Brain microvascular endothelial cell (primary cell): ENCODE measurements at regions not wholly inside any gene's neighbourhood (a gene's known extent, or its start where the extent isn't known, plus 50 kb on each side); places are given as distances from the start of the nearest gene placed in this dataset.

Experiments used
- DNase-seq: peaks from one replicate; pipeline ENCODE4 v3.0.0-alpha.2; 2020
- H3K27ac ChIP-seq: fragments of 250-450 bp; sonication (Bioruptor Pico); 2 replicates; pipeline ENCODE4 v1.5.1; 2020; ENCODE audit warnings: mild to moderate bottlenecking, moderate library complexity
- H3K27me3 ChIP-seq: fragments of 250-450 bp; sonication (Bioruptor Pico); replicated peaks from 2 replicates; pipeline ENCODE4 v1.5.1; 2020; ENCODE audit warnings: mild to moderate bottlenecking
- H3K36me3 ChIP-seq: fragments of 250-450 bp; sonication (Bioruptor Pico); replicated peaks from 2 replicates; pipeline ENCODE4 v1.5.1; 2020; ENCODE audit warnings: mild to moderate bottlenecking
- H3K4me3 ChIP-seq: 2 replicates; pipeline ENCODE4 v1.5.1; 2011; ENCODE audit warnings: low read depth, mild to moderate bottlenecking, control low read depth, low read length, moderate library complexity
- in situ Hi-C: cut with HindIII; loops from 2 replicates; pipeline ENCODE4 v1.10.0; 2017; ENCODE audit warnings: low sequenced_read_pairs, low pct_ligation_motif_present
- TF ChIP-seq, protein P1 (sequence below): IDR thresholded peaks from 2 replicates; pipeline ENCODE4 v1.5.1; 2011; ENCODE audit warnings: low read depth, mild to moderate bottlenecking, moderate library complexity, low read length, control low read depth, inconsistent platforms; ENCODE audit errors: missing control alignments

DNA sequence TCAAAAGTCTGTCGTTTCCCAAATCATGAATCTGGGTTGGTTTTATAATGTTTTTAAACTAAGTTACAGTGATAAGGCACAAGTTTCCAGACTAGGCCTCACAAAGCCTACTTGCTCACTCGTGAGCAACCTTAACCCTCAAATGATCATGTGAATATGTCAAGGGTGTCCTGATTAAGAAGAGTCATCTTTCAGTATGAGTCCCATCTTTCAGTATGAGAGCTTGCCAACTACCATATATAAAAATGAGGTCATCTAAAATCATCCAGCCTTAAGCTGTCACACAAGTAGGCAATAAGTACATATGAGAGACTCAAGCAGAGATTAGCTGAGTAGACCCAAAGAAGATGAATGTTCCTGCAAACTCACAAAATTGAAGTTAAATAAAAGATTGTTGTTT, 668.4 kb upstream of the FAM174A start:
- H3K27me3 ChIP-seq, result no peaks in the 10 kb centered on the region
- DNase-seq, result no peak
- TF ChIP-seq, protein P1, sequence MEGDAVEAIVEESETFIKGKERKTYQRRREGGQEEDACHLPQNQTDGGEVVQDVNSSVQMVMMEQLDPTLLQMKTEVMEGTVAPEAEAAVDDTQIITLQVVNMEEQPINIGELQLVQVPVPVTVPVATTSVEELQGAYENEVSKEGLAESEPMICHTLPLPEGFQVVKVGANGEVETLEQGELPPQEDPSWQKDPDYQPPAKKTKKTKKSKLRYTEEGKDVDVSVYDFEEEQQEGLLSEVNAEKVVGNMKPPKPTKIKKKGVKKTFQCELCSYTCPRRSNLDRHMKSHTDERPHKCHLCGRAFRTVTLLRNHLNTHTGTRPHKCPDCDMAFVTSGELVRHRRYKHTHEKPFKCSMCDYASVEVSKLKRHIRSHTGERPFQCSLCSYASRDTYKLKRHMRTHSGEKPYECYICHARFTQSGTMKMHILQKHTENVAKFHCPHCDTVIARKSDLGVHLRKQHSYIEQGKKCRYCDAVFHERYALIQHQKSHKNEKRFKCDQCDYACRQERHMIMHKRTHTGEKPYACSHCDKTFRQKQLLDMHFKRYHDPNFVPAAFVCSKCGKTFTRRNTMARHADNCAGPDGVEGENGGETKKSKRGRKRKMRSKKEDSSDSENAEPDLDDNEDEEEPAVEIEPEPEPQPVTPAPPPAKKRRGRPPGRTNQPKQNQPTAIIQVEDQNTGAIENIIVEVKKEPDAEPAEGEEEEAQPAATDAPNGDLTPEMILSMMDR, result no peak
- no peak overlapping the region for H3K4me3 ChIP-seq
- H3K36me3 ChIP-seq, result no peaks in the 10 kb centered on the region
- in situ Hi-C loops, result no loop called here
- H3K27ac ChIP-seq, result no peak overlapping the region

DNA sequence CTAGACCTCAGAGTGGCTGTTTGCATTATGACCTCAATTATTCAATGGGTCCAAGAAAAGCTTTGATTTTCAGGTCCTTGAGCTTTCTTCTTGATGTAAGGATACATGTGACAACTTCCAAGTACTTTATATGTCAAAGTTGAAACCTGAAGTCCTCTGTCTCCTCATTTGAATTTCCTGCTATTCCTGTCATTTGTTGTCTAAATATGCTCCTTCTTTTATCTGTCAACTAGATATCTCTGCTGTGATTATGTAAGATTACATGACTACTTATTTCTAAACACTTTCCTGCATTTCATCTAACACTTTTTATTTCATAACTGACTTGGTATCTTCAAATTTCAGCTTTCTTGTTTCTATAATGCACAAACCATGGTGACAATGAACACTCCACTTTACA, 670.0 kb upstream of the FAM174A start:
- DNase-seq, result no peak
- Histone ChIP-seq H3K36me3 (no peaks in the 10 kb centered on the region), H3K4me3 (no peak overlapping the region), H3K27ac (no peak overlapping the region), H3K27me3 (no peaks in the 10 kb centered on the region)
- TF ChIP-seq, protein P1, result no peak
- in situ Hi-C loops, result no loop called here

DNA sequence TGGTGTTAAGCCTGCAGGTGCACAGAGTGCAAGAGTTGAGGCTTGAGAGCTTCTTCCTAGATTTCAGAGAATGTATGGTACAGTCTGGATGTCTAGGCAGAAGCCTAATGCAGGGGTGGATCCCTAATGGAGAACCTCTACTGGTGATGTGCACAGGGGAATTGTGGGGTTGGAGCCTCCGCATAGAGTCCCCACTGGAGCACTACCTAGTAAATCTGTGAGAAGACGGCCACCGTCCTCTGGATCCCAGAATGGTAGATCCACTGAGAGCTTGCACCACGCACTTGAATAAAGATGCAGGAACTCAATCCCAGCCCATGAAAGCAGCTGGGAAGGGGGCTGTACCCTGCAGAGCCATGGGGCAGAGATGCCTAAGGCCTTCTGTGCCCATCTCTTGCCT, 699.4 kb upstream of the FAM174A start:
- Histone ChIP-seq H3K27ac (no peak overlapping the region), H3K27me3 (no peaks in the 10 kb centered on the region), H3K36me3 (no peaks in the 10 kb centered on the region), H3K4me3 (no peak overlapping the region)
- in situ Hi-C loops, result no loop called here
- TF ChIP-seq, protein P1, result no peak
- no peak for DNase-seq

DNA sequence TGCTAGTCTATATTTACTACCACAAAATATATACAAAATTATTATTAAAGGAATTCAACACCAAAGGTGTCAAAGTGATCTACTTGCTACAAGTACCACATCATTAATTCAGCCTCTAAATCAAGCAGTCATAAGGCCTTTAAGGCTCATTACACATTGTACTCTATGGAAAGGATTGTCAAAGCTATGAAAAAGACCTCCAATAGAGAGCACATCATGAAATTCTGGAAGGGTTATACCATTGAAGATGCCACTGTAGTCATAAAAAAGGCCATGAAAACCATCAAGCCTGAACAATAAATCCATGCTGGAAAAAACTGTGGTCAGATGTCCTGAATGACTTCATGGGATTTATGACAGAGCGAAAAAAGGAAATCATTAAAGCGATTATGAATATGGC, 708.0 kb upstream of the FAM174A start:
- TF ChIP-seq, protein P1, result no peak
- in situ Hi-C loops, result no loop called here
- DNase-seq, result no peak
- H3K27me3 ChIP-seq, result no peaks in the 10 kb centered on the region
- H3K27ac ChIP-seq, result no peak overlapping the region
- H3K4me3 ChIP-seq, result no peak overlapping the region
- no peaks in the 10 kb centered on the region for H3K36me3 ChIP-seq

DNA sequence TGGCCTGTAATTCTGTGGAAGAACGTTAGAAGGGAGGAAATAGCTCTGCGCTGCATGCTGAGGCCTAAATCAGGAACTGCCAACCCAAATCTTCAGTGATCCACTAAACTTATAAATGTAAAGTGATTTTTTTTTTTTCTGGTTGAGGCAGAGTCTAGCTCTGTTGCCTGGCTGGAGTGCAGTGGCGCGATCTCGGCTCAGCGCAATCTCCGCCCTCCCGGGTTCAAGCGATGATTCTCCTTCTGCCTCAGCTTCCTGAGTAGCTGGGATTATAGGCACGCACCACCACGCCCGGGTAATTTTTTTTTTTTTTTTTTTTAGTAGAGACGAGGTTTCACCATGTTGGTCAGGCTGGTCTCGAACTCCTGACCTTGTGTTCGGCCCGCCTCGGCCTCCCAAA, 717.4 kb upstream of the FAM174A start:
- in situ Hi-C loops, result no loop called here
- TF ChIP-seq, protein P1, result no peak
- H3K4me3 ChIP-seq, result no peak overlapping the region
- no peaks in the 10 kb centered on the region for H3K36me3 ChIP-seq
- no peak for DNase-seq
- no peaks in the 10 kb centered on the region for H3K27me3 ChIP-seq
- no peak overlapping the region for H3K27ac ChIP-seq

DNA sequence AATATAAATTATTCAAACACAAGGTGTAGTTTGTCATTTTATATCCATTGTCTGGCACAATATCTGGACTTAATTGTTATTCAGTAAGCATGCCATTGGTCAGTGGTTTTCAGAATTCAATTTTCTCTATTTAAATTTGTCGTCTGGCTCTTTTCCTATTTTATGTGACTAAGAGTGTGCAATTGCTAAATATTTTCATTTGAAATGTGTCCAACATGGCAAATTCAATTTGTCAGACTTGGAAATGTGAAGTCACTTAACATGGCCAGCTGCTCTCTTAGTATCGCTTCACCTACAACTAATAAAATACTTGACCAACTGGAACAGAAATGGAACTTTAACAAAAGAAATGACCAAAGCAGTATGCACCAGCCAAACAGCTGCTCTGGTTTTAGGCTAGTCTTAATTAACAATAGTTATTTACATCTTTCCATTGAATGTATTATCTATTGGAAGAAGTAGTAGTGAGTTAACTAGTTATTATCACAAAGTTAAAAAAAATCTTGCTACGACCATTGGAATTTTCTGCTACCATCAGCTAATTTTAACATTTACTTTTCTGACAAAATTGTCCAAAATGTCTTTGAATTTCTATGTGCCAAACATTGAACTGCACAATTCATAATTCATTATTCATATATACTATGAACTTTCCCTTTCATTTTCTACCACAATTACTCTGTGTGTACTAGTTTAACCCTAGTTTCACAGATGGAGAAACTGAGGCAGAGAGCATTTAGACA, 720.7 kb upstream of the FAM174A start:
- Histone ChIP-seq H3K27me3 (no peaks in the 10 kb centered on the region), H3K36me3 (no peaks in the 10 kb centered on the region), H3K27ac (no peak overlapping the region), H3K4me3 (no peak overlapping the region)
- in situ Hi-C loops, result no loop called here
- DNase-seq, result no peak
- TF ChIP-seq, protein P1, result no peak
